MCF 10A (cell line): ENCODE measurements at regions not wholly inside any gene's neighbourhood (a gene's known extent, or its start where the extent isn't known, plus 50 kb on each side); places are given as distances from the start of the nearest gene placed in this dataset.

ENCODE experiments used
- BruUV-seq: library from RNA; stranded (reverse); fragments of 400-500 nt; replicated peaks from 2 replicates; lab custom pipeline; 2021; lab: Mats Ljungman, UMichigan
- CTCF ChIA-PET: fragments of 300-600 bp; sonication (Branson Sonifier 250); formaldehyde crosslinking; extraction: SDS; loops from one replicate; lab custom pipeline; 2021; ENCODE audit warnings: antibody characterized with exemption, inconsistent platforms; lab: Yijun Ruan, JAX
- POLR2A ChIA-PET: fragments of 300-600, 350-650 bp; sonication (Branson Sonifier 250); formaldehyde crosslinking; extraction: SDS; loops from one replicate; lab custom pipeline; 2020; ENCODE audit warnings: antibody characterized with exemption, inconsistent platforms; lab: Yijun Ruan, JAX
- DNase-seq: peaks from one replicate; pipeline ENCODE4 v3.0.0-alpha.2; 2018; ENCODE audit not compliant: unreplicated experiment
- H3K27ac Mint-ChIP-seq: one replicate; pipeline ENCODE4 v1.8.0; 2022; ENCODE audit warnings: mild to moderate bottlenecking, low read depth, mixed read lengths; ENCODE audit not compliant: unreplicated experiment
- H3K27me3 Mint-ChIP-seq: one replicate; pipeline ENCODE4 v1.8.0; 2022; ENCODE audit warnings: mixed read lengths; ENCODE audit not compliant: insufficient read depth, unreplicated experiment
- H3K36me3 Mint-ChIP-seq: one replicate; pipeline ENCODE4 v1.8.0; 2022; ENCODE audit warnings: mild to moderate bottlenecking, moderate library complexity, mixed read lengths; ENCODE audit not compliant: insufficient read depth, unreplicated experiment
- H3K4me1 Mint-ChIP-seq: one replicate; pipeline ENCODE4 v1.8.0; 2022; ENCODE audit warnings: mixed read lengths; ENCODE audit not compliant: insufficient read depth, unreplicated experiment
- H3K4me3 Mint-ChIP-seq: one replicate; pipeline ENCODE4 v1.8.0; 2022; ENCODE audit warnings: mild to moderate bottlenecking, moderate library complexity, mixed read lengths; ENCODE audit not compliant: unreplicated experiment
- H3K9me3 Mint-ChIP-seq: one replicate; pipeline ENCODE4 v1.8.0; 2022; ENCODE audit warnings: mixed read lengths; ENCODE audit not compliant: unreplicated experiment
- intact Hi-C: fragments of 100-400 bp; cut with micrococcal nuclease; formaldehyde crosslinking; loops from 2 replicates; pipeline ENCODE4 v1.14.1; 2022
- TF ChIP-seq, protein P1 (sequence below): fragments of 200-600 bp; IDR thresholded peaks from one replicate; pipeline ENCODE4 v1.8.0; 2022; ENCODE audit warnings: antibody characterized with exemption, mild to moderate bottlenecking; ENCODE audit not compliant: unreplicated experiment

DNA sequence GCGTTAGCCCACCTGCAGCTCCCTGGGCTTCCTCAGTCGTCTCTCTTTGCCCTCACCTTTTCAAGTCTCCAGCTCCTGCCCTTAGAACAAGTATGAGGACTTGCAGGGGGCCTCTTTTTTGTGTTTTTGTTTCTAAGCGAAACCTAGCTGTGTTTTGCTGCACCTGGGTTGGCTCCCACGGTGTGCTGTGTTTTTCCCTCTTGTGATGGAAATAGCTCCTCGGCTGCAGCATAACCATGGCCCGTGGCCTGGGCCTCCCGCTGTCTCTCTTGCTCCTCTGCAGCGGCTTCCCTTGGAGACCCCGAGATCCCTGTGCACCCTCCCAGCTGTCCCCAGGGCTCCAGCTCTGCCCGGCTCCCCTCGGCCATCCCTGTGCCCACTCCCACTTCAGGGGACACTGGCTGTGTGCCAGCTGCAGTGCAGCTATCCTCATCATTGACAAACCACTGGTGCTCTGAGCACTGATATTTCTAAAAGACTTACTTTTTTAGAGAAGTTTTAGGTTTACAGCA, 75.6 kb upstream of the TCERG1L start:
- BruUV-seq, result no TSS peak
- TF ChIP-seq, protein P1, sequence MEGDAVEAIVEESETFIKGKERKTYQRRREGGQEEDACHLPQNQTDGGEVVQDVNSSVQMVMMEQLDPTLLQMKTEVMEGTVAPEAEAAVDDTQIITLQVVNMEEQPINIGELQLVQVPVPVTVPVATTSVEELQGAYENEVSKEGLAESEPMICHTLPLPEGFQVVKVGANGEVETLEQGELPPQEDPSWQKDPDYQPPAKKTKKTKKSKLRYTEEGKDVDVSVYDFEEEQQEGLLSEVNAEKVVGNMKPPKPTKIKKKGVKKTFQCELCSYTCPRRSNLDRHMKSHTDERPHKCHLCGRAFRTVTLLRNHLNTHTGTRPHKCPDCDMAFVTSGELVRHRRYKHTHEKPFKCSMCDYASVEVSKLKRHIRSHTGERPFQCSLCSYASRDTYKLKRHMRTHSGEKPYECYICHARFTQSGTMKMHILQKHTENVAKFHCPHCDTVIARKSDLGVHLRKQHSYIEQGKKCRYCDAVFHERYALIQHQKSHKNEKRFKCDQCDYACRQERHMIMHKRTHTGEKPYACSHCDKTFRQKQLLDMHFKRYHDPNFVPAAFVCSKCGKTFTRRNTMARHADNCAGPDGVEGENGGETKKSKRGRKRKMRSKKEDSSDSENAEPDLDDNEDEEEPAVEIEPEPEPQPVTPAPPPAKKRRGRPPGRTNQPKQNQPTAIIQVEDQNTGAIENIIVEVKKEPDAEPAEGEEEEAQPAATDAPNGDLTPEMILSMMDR, result no peak
- CTCF ChIA-PET, result interaction anchor here (1.7 kb wide), 1 partner anchor 9 kb away, joined by 6 read pairs; no protein-coding TSS in a partner anchor
- Mint-ChIP-seq H3K27me3 (no peaks in the 10 kb centered on the region), H3K27ac (no peak overlapping the region), H3K4me3 (no peak overlapping the region), H3K36me3 (no peaks in the 10 kb centered on the region), H3K9me3 (peaks cover 42% of the 10 kb centered on the region), H3K4me1 (no peaks in the 10 kb centered on the region)
- POLR2A ChIA-PET, result no interaction called here
- intact Hi-C loops, result no loop called here
- DNase-seq, result no peak

DNA sequence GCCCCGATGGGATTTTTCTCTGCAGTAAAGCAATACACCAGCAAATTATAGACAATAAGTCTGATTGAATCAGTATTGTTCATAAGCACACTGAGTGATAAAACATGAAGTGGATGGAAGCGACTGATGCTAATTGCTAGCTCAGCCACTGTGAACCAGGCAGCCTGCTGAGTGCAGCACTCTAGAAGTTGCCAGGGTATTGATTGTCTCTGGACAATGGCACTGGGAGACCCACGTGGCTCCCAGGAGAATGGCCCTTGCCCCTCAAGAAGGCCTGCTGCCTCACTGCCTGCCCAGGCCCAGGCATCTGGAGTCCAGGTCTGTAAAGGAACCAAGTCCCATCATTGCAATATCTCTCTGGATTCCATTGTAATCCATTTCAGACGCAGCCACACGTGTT, 80.4 kb upstream of the TCERG1L start:
- H3K36me3 Mint-ChIP-seq, result no peaks in the 10 kb centered on the region
- DNase-seq, result no peak
- no peaks in the 10 kb centered on the region for H3K4me1 Mint-ChIP-seq
- H3K27me3 Mint-ChIP-seq, result no peaks in the 10 kb centered on the region
- TF ChIP-seq, protein P1, result no peak
- H3K4me3 Mint-ChIP-seq, result no peak overlapping the region
- BruUV-seq, result no TSS peak
- intact Hi-C loops, result no loop called here
- ChIA-PET POLR2A (no interaction called here), CTCF (no interaction called here)
- H3K9me3 Mint-ChIP-seq, result peaks cover 30% of the 10 kb centered on the region
- H3K27ac Mint-ChIP-seq, result no peak overlapping the region

DNA sequence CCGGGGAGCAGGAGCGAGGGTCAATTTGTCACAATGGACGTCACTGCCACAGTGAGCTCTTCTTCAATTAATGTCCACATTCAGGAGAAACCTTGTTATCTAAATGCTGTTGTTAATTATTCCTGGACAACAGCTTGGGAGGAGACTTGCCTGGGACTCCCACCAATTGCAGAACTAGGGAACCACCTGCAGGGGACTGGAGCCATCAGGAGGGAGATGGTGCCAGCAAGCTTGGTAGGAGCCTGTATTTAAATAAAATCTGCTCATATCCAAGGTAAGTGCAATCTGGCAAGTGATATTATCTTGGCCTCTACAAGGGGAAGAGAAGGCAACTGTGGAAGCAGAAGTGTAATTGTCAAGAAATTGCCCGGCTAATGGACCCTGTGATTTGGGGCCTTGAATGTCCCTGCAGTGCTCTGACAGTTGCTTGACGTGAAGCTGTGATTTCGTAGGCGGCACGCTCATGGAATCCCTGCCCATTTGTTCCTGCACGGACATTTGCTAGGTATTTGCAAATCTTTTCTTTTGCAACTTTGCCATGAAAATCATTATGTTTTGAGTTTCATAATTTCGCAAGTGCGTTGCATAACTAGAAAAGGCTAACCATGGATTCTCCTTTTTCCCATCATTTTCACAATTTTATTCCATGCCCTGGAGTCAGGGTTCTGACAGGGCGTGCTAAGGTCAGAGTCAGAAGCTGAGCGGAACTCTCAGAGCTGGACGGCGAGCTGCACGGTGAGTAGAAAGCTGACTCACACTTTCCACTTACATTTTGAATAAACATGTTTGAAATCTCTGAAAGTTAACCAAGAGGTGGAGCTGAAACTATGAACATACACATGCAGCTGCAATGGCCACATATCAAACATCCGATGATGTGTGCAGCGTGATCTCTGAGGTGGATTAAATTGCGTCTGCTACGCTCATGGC, 84.9 kb upstream of the TCERG1L start:
- DNase-seq, result no peak
- intact Hi-C loops, result no loop called here
- Mint-ChIP-seq H3K27ac (no peak overlapping the region), H3K9me3 (peaks cover 30% of the 10 kb centered on the region), H3K4me3 (no peak overlapping the region), H3K36me3 (no peaks in the 10 kb centered on the region), H3K27me3 (no peaks in the 10 kb centered on the region), H3K4me1 (no peaks in the 10 kb centered on the region)
- TF ChIP-seq, protein P1, result no peak
- no TSS peak for BruUV-seq
- CTCF ChIA-PET, result interaction anchor here (0.6 to 1.3 kb wide), 5 partner anchors 9 to 1144 kb away, joined by 3 to 6 read pairs (median 3); no protein-coding TSS in a partner anchor
- POLR2A ChIA-PET, result interaction anchor here (0.6 kb wide), 2 partner anchors 690 to 700 kb away, joined by 3 to 4 read pairs; no protein-coding TSS in a partner anchor

GRCh38 chr10:131398166-131398565, 86.6 kb upstream of the TCERG1L start:
- Mint-ChIP-seq H3K27me3 (no peaks in the 10 kb centered on the region), H3K36me3 (no peaks in the 10 kb centered on the region), H3K4me3 (no peak overlapping the region), H3K9me3 (peaks cover 37% of the 10 kb centered on the region), H3K4me1 (no peaks in the 10 kb centered on the region), H3K27ac (no peak overlapping the region)
- ChIA-PET POLR2A (interaction anchor here (0.6 kb wide), 1 partner anchor 1925 kb away, joined by 3 read pairs; no protein-coding TSS in a partner anchor), CTCF (interaction anchor here (0.7 kb wide), 1 partner anchor 544 kb away, joined by 3 read pairs; no protein-coding TSS in a partner anchor)
- intact Hi-C loops, result no loop called here
- no TSS peak for BruUV-seq
- DNase-seq, result no peak
- TF ChIP-seq, protein P1, result no peak
